ENCODE measurements at regions not wholly inside any gene's neighbourhood (a gene's known extent, or its start where the extent isn't known, plus 50 kb on each side); places are given as distances from the start of the nearest gene placed in this dataset.
"Not testable (repeated sequence)": the region's sequence is repeated elsewhere in the genome, so short reads cannot be mapped to it uniquely, and the experiment has no call there.

- Histone ChIP-seq H3K4me3 (ENCODE audit: low read depth, low read length) (no peak overlapping the region), H3K27me3 (ENCODE audit: control insufficient read depth, insufficient read depth, low read length) (no peaks in the 10 kb centered on the region), H3K36me3 (ENCODE audit: control insufficient read depth, insufficient read depth, low read length) (no peaks in the 10 kb centered on the region)
- no peak for TF ChIP-seq CTCF (IDR thresholded peaks at IDR 0.05; ENCODE audit: insufficient read depth, low read length, poor library complexity, severe bottlenecking)
- no peak for DNase-seq (ENCODE audit: low read depth)
Measured at GRCh38 chr1:60947367-60947766, 135.0 kb upstream of the NFIA start.

GRCh38 chr1:60942896-60943638, 139.3 kb upstream of the NFIA start:
- Histone ChIP-seq H3K4me3 (ENCODE audit: low read depth, low read length) (no peak overlapping the region), H3K27me3 (ENCODE audit: control insufficient read depth, insufficient read depth, low read length) (no peaks in the 10 kb centered on the region), H3K36me3 (ENCODE audit: control insufficient read depth, insufficient read depth, low read length) (no peaks in the 10 kb centered on the region)
- TF ChIP-seq CTCF (IDR thresholded peaks at IDR 0.05; ENCODE audit: insufficient read depth, low read length, poor library complexity, severe bottlenecking): no peak
- DNase-seq (ENCODE audit: low read depth): no peak

GRCh38 chr1:60942291-60942690, 140.1 kb upstream of the NFIA start:
- no peaks in the 10 kb centered on the region for H3K27me3 ChIP-seq (ENCODE audit: control insufficient read depth, insufficient read depth, low read length)
- no peak for TF ChIP-seq CTCF (IDR thresholded peaks at IDR 0.05; ENCODE audit: insufficient read depth, low read length, poor library complexity, severe bottlenecking)
- no peak overlapping the region for H3K4me3 ChIP-seq (ENCODE audit: low read depth, low read length)
- no peaks in the 10 kb centered on the region for H3K36me3 ChIP-seq (ENCODE audit: control insufficient read depth, insufficient read depth, low read length)
- DNase-seq (ENCODE audit: low read depth): peak; percentile 35

GRCh38 chr1:60940685-60941084, 141.7 kb upstream of the NFIA start:
- not testable (repeated sequence) for DNase-seq (ENCODE audit: low read depth); H3K4me3 ChIP-seq (ENCODE audit: low read depth, low read length); H3K27me3 ChIP-seq (ENCODE audit: control insufficient read depth, insufficient read depth, low read length); H3K36me3 ChIP-seq (ENCODE audit: control insufficient read depth, insufficient read depth, low read length)

GRCh38 chr1:60937720-60938119, 144.6 kb upstream of the NFIA start:
- H3K27me3 ChIP-seq (ENCODE audit: control insufficient read depth, insufficient read depth, low read length): no peaks in the 10 kb centered on the region
- H3K4me3 ChIP-seq (ENCODE audit: low read depth, low read length): no peak overlapping the region
- no peak for DNase-seq (ENCODE audit: low read depth)
- no peak for TF ChIP-seq CTCF (IDR thresholded peaks at IDR 0.05; ENCODE audit: insufficient read depth, low read length, poor library complexity, severe bottlenecking)
- H3K36me3 ChIP-seq (ENCODE audit: control insufficient read depth, insufficient read depth, low read length): no peaks in the 10 kb centered on the region

GRCh38 chr1:60936591-60937342, 145.6 kb upstream of the NFIA start:
- no peak for DNase-seq (ENCODE audit: low read depth)
- H3K4me3 ChIP-seq (ENCODE audit: low read depth, low read length): no peak overlapping the region
- H3K27me3 ChIP-seq (ENCODE audit: control insufficient read depth, insufficient read depth, low read length): no peaks in the 10 kb centered on the region
- TF ChIP-seq CTCF (IDR thresholded peaks at IDR 0.05; ENCODE audit: insufficient read depth, low read length, poor library complexity, severe bottlenecking): no peak
- no peaks in the 10 kb centered on the region for H3K36me3 ChIP-seq (ENCODE audit: control insufficient read depth, insufficient read depth, low read length)

All from kidney epithelial cell (primary cell).